ENCODE measurements at regions not wholly inside any gene's neighbourhood (a gene's known extent, or its start where the extent isn't known, plus 50 kb on each side); places are given as distances from the start of the nearest gene placed in this dataset.

DNA sequence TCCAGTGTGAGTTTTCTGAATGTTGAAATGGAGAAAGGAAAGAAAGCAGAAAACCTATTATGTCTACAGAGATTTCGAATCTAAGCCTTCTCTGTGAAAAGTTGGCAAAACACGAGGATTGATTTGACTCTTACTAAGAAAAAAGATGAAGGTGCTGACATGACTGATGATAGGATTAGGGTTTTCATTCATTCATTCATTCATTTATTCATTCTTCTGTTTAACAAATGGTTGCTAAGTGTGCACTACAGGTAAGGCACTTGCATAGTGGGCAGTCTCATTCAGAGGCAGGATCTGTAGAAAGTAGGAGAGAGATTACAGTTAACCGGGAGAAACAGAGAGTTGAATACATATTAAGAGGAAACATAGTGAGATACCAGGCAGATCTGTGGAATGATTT is 137.1 kb downstream of the ZNF365 start:
- DNase-seq (no peak), ATAC-seq (ENCODE audit: low read depth) (no peak)
- Mint-ChIP-seq H3K4me3 (no peak overlapping the region), H3K27ac (no peak overlapping the region), H3K4me1 (peaks cover 13% of the 10 kb centered on the region), H3K27me3 (peaks cover 3% of the 10 kb centered on the region), H3K9me3 (ENCODE audit: insufficient read depth) (peaks cover 1% of the 10 kb centered on the region)
- Histone ChIP-seq H3K9ac (ENCODE audit: low read length) (no peak overlapping the region), H3K79me2 (ENCODE audit: control insufficient read depth, insufficient read depth, low read length) (no peaks in the 10 kb centered on the region), H3K27me3 (replicated peaks in 1 of 4; ENCODE audit: control extremely low read depth in 1 of 4, control insufficient read depth in 3 of 4, insufficient read depth in 4 of 4, low read length in 3 of 4) (no peaks in the 10 kb centered on the region), H3K4me1 (ENCODE audit: control insufficient read depth in 2 of 2, insufficient read depth in 2 of 2, low read length in 2 of 2) (peaks cover 3 to 4% of the 10 kb centered on the region in 2 donors), H3K9me3 (ENCODE audit: control extremely low read depth in 1 of 3, control insufficient read depth in 2 of 3, insufficient read depth in 1 of 3, low read length in 2 of 3) (no peaks in the 10 kb centered on the region), H4K20me1 (ENCODE audit: control insufficient read depth, insufficient read depth, low read length, poor library complexity, severe bottlenecking) (no peaks in the 10 kb centered on the region), H3K27ac (ENCODE audit: low read length in 2 of 2) (no peak overlapping the region), H3K36me3 (replicated peaks in 1 of 2; ENCODE audit: control extremely low read depth in 1 of 2, control insufficient read depth in 1 of 2, extremely low read depth in 1 of 2, insufficient read depth in 2 of 2, low read length in 1 of 2) (no peaks in the 10 kb centered on the region), H2AFZ (ENCODE audit: insufficient read depth, low read depth, low read length, poor library complexity, severe bottlenecking) (no peak overlapping the region), H3K4me2 (replicated peaks; ENCODE audit: low read depth, low read length, poor library complexity, severe bottlenecking) (no peak overlapping the region), H3K4me3 (ENCODE audit: control extremely low read depth in 1 of 5, extremely low read depth in 1 of 5, insufficient read depth in 1 of 5, low read depth in 2 of 5, low read length in 4 of 5) (no peak overlapping the region)
- ChIA-PET CTCF (no interaction called here), POLR2A (no interaction called here)
- no CpG with 5 or more reads among the region's 3 CpGs for WGBS (ENCODE audit: insufficient coverage)
- intact Hi-C loops (cut with micrococcal nuclease): no loop called here
- TF ChIP-seq, protein P1, sequence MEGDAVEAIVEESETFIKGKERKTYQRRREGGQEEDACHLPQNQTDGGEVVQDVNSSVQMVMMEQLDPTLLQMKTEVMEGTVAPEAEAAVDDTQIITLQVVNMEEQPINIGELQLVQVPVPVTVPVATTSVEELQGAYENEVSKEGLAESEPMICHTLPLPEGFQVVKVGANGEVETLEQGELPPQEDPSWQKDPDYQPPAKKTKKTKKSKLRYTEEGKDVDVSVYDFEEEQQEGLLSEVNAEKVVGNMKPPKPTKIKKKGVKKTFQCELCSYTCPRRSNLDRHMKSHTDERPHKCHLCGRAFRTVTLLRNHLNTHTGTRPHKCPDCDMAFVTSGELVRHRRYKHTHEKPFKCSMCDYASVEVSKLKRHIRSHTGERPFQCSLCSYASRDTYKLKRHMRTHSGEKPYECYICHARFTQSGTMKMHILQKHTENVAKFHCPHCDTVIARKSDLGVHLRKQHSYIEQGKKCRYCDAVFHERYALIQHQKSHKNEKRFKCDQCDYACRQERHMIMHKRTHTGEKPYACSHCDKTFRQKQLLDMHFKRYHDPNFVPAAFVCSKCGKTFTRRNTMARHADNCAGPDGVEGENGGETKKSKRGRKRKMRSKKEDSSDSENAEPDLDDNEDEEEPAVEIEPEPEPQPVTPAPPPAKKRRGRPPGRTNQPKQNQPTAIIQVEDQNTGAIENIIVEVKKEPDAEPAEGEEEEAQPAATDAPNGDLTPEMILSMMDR (IDR thresholded peaks at IDR 0.05): no peak
- no peak for TF ChIP-seq EZH2 (IDR thresholded peaks at IDR 0.05; ENCODE audit: borderline replicate concordance, insufficient read depth, low read depth, low read length, poor library complexity, severe bottlenecking)

DNA sequence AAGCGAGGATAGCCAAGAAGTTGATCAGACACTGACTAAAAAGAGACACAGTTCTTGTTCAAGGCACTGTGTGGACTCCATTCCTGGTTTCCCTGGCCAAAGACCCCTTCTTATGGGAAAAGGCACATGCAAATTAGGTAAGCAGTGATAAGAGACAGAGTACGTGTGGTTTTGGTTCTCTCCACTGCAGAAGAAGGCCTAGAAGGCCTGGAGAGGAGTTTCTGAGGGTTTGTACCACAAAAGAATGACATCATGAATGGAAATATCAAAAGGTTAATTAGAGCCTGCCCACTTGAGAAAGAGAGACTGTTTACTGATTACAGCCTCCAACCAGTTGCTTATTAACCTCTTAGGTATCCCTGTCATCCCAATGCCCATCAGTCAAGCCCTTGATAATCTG is 137.5 kb downstream of the ZNF365 start:
- no peak overlapping the region for H2AFZ ChIP-seq (ENCODE audit: insufficient read depth, low read depth, low read length, poor library complexity, severe bottlenecking)
- Mint-ChIP-seq H3K4me1 (peaks cover 11% of the 10 kb centered on the region), H3K27ac (no peak overlapping the region), H3K27me3 (peaks cover 3% of the 10 kb centered on the region), H3K4me3 (no peak overlapping the region), H3K9me3 (ENCODE audit: insufficient read depth) (peaks cover 1% of the 10 kb centered on the region)
- H4K20me1 ChIP-seq (ENCODE audit: control insufficient read depth, insufficient read depth, low read length, poor library complexity, severe bottlenecking): no peaks in the 10 kb centered on the region
- no peaks in the 10 kb centered on the region for H3K79me2 ChIP-seq (ENCODE audit: control insufficient read depth, insufficient read depth, low read length)
- CTCF ChIA-PET: no interaction called here
- no peak overlapping the region for H3K9ac ChIP-seq (ENCODE audit: low read length)
- no peaks in the 10 kb centered on the region for H3K4me1 ChIP-seq (ENCODE audit: control insufficient read depth in 2 of 2, insufficient read depth in 2 of 2, low read length in 2 of 2)
- ATAC-seq (ENCODE audit: low read depth) (no peak), DNase-seq (no peak)
- H3K4me2 ChIP-seq (replicated peaks; ENCODE audit: low read depth, low read length, poor library complexity, severe bottlenecking): no peak overlapping the region
- H3K9me3 ChIP-seq (ENCODE audit: control extremely low read depth in 1 of 3, control insufficient read depth in 2 of 3, insufficient read depth in 1 of 3, low read length in 2 of 3): no peaks in the 10 kb centered on the region
- POLR2A ChIA-PET: no interaction called here
- no peaks in the 10 kb centered on the region for H3K36me3 ChIP-seq (replicated peaks in 1 of 2; ENCODE audit: control extremely low read depth in 1 of 2, control insufficient read depth in 1 of 2, extremely low read depth in 1 of 2, insufficient read depth in 2 of 2, low read length in 1 of 2)
- no peak overlapping the region for H3K4me3 ChIP-seq (ENCODE audit: control extremely low read depth in 1 of 5, extremely low read depth in 1 of 5, insufficient read depth in 1 of 5, low read depth in 2 of 5, low read length in 4 of 5)
- no peaks in the 10 kb centered on the region for H3K27me3 ChIP-seq (replicated peaks in 1 of 4; ENCODE audit: control extremely low read depth in 1 of 4, control insufficient read depth in 3 of 4, insufficient read depth in 4 of 4, low read length in 3 of 4)
- WGBS (ENCODE audit: insufficient coverage): 83% methylated on average over 2 of the region's 2 CpGs
- TF ChIP-seq EZH2 (IDR thresholded peaks at IDR 0.05; ENCODE audit: borderline replicate concordance, insufficient read depth, low read depth, low read length, poor library complexity, severe bottlenecking): no peak
- TF ChIP-seq, protein P1 (IDR thresholded peaks at IDR 0.05): no peak
- intact Hi-C loops (cut with micrococcal nuclease): no loop called here
- no peak overlapping the region for H3K27ac ChIP-seq (ENCODE audit: low read length in 2 of 2)
